ENCODE measurements at regions not wholly inside any gene's neighbourhood (a gene's known extent, or its start where the extent isn't known, plus 50 kb on each side); places are given as distances from the start of the nearest gene placed in this dataset.
A peak's percentile ranks its signal among the peaks of the same experiment; 100 is the strongest.

- DNase-seq (ENCODE audit: low read depth in 4 of 4, low spot score in 3 of 4), result peak; percentile 21 to 45 (median 24)
Measured at GRCh38 chr3:39000008-39000450, 51.7 kb downstream of the SCN11A start.

GRCh38 chr3:38998086-38998485 is 53.7 kb downstream of the SCN11A start:
- DNase-seq (ENCODE audit: low read depth in 4 of 4, low spot score in 3 of 4), result no peak

GRCh38 chr3:38996193-38996592 is 55.6 kb downstream of the SCN11A start:
- no peak for DNase-seq (ENCODE audit: low read depth in 4 of 4, low spot score in 3 of 4)

- no peak for DNase-seq (ENCODE audit: low read depth in 4 of 4, low spot score in 3 of 4)
Measured at GRCh38 chr3:38994251-38994650, 57.5 kb downstream of the SCN11A start.

GRCh38 chr3:38992117-38992760 is 59.5 kb downstream of the SCN11A start:
- no peak for DNase-seq (ENCODE audit: low read depth in 4 of 4, low spot score in 3 of 4)

- DNase-seq (ENCODE audit: low read depth in 4 of 4, low spot score in 3 of 4), result no peak
Measured at GRCh38 chr3:38990621-38991020, 61.1 kb downstream of the SCN11A start.

GRCh38 chr3:38989917-38990510 is 61.7 kb downstream of the SCN11A start:
- DNase-seq (ENCODE audit: low read depth in 4 of 4, low spot score in 3 of 4), result no peak

- no peak for DNase-seq (ENCODE audit: low read depth in 4 of 4, low spot score in 3 of 4)
Measured at GRCh38 chr3:38988955-38989354, 62.8 kb downstream of the SCN11A start.

- no peak for DNase-seq (ENCODE audit: low read depth in 4 of 4, low spot score in 3 of 4)
Measured at GRCh38 chr3:38987456-38987855, 64.3 kb downstream of the SCN11A start.

GRCh38 chr3:38986901-38987300 is 64.8 kb downstream of the SCN11A start:
- DNase-seq (ENCODE audit: low read depth in 4 of 4, low spot score in 3 of 4), result no peak

- DNase-seq (ENCODE audit: low read depth in 4 of 4, low spot score in 3 of 4), result no peak
Measured at GRCh38 chr3:38985981-38986380, 65.8 kb downstream of the SCN11A start.

- no peak for DNase-seq (ENCODE audit: low read depth in 4 of 4, low spot score in 3 of 4)
Measured at GRCh38 chr3:38985581-38985980, 66.2 kb downstream of the SCN11A start.

- no peak for DNase-seq (ENCODE audit: low read depth in 4 of 4, low spot score in 3 of 4)
Measured at GRCh38 chr3:38984731-38985130, 67.0 kb downstream of the SCN11A start.

GRCh38 chr3:38984110-38984509 is 67.6 kb downstream of the SCN11A start:
- DNase-seq (ENCODE audit: low read depth in 4 of 4, low spot score in 3 of 4), result no peak

- DNase-seq (ENCODE audit: low read depth in 4 of 4, low spot score in 3 of 4), result no peak
Measured at GRCh38 chr3:38980938-38981337, 70.8 kb downstream of the SCN11A start.

GRCh38 chr3:38978729-38979128 is 73.0 kb downstream of the SCN11A start:
- no peak for DNase-seq (ENCODE audit: low read depth in 4 of 4, low spot score in 3 of 4)

- DNase-seq (ENCODE audit: low read depth in 4 of 4, low spot score in 3 of 4), result no peak
Measured at GRCh38 chr3:38970851-38971638, 80.7 kb downstream of the SCN11A start.

- peak in 1 of 4 donors; percentile 5 for DNase-seq (ENCODE audit: low read depth in 4 of 4, low spot score in 3 of 4)
Measured at GRCh38 chr3:38969317-38970235, 82.2 kb downstream of the SCN11A start.

- no peak for DNase-seq (ENCODE audit: low read depth in 4 of 4, low spot score in 3 of 4)
Measured at GRCh38 chr3:38968891-38969290, 82.9 kb downstream of the SCN11A start.

- no peak for DNase-seq (ENCODE audit: low read depth in 4 of 4, low spot score in 3 of 4)
Measured at GRCh38 chr3:38968403-38968802, 83.3 kb downstream of the SCN11A start.

- DNase-seq (ENCODE audit: low read depth in 4 of 4, low spot score in 3 of 4), result no peak
Measured at GRCh38 chr3:38967693-38967989, 84.1 kb downstream of the SCN11A start.

All from left renal pelvis (tissue), 4 donors.